Fibroblast of lung (primary cell): ENCODE measurements at regions not wholly inside any gene's neighbourhood (a gene's known extent, or its start where the extent isn't known, plus 50 kb on each side); places are given as distances from the start of the nearest gene placed in this dataset.

Experiments used
- CTCF ChIP-seq, 2 donors: IDR thresholded peaks in 1 of 2; conservative IDR thresholded peaks in 1 of 2; 1 replicate in 1 of 2; 2 replicates in 1 of 2; pipeline ENCODE4 v1.5.1; 2011 to 2012; ENCODE audit warnings: low read length in 2 of 2, control low read depth in 1 of 2, inconsistent platforms in 1 of 2, low read depth in 1 of 2, mild to moderate bottlenecking in 1 of 2
- EZH2 ChIP-seq: IDR thresholded peaks from 2 replicates; pipeline ENCODE4 v1.5.1; 2012; ENCODE audit warnings: low read length, control low read depth, mild to moderate bottlenecking; ENCODE audit errors: missing control alignments

GRCh38 chr5:9947944-9948343 lies 301.7 kb downstream of the ATPSCKMT start:
- TF ChIP-seq EZH2 (no peak), CTCF (conservative IDR thresholded peaks at IDR 0.05 in 1 of 2, IDR thresholded peaks at IDR 0.05 in 1 of 2; ENCODE audit: low read depth in 1 of 2, low read length in 2 of 2) (no peak)
